ENCODE measurements at regions not wholly inside any gene's neighbourhood (a gene's known extent, or its start where the extent isn't known, plus 50 kb on each side); places are given as distances from the start of the nearest gene placed in this dataset.

DNA sequence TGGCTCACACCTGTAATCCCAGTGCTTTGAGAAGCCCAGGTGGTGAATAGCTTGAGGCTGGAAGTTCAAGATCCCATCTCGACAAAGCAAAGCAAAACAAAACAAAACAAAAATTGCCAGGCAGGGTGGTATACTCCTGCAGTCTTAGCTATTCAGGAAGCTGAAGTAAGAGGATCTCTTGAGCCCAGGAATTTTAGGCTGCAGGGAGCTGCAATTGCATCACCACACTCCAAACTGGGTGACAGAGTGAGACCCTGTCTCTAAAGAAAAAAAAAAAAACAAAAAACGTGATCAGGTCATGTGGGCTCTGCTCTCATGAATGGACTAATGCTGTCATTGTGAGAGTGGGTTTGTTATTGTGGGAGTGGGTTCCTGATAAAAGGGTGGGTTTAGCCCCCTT, 409.1 kb downstream of the NPIPA7 start:
- 37 to 46% methylated on average over 2 of the region's 2 CpGs for WGBS, 2 donors
- no peak for DNase-seq (ENCODE audit: low spot score in 2 of 2)
- H3K4me3 ChIP-seq (ENCODE audit: low read depth, poor library complexity, severe bottlenecking), result no peak overlapping the region
- intact Hi-C loops (cut with DNase I; ENCODE audit: low total_unique reads), result no loop called here
- TF ChIP-seq, protein P1, sequence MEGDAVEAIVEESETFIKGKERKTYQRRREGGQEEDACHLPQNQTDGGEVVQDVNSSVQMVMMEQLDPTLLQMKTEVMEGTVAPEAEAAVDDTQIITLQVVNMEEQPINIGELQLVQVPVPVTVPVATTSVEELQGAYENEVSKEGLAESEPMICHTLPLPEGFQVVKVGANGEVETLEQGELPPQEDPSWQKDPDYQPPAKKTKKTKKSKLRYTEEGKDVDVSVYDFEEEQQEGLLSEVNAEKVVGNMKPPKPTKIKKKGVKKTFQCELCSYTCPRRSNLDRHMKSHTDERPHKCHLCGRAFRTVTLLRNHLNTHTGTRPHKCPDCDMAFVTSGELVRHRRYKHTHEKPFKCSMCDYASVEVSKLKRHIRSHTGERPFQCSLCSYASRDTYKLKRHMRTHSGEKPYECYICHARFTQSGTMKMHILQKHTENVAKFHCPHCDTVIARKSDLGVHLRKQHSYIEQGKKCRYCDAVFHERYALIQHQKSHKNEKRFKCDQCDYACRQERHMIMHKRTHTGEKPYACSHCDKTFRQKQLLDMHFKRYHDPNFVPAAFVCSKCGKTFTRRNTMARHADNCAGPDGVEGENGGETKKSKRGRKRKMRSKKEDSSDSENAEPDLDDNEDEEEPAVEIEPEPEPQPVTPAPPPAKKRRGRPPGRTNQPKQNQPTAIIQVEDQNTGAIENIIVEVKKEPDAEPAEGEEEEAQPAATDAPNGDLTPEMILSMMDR (IDR thresholded peaks at IDR 0.05), result no peak
- no peak for TF ChIP-seq POLR2A (IDR thresholded peaks at IDR 0.05)

DNA sequence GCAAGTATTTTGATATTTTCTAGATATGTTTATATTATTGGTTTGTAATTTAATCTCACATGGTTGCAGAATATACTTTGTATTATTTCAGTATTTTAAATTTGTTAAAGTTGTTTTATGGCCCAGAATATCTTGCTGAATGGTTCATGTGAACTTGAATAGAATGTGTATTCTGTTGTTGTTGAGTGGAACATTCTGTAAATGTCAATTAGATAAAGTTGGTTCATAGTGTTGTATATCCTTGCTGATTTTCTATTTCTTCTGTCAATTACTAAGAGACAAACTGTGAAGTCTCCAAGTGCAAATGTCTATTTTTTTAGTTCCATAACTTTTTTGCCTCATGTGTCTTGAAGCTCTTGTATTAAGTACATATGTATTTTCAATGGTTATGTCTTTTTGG, 411.7 kb downstream of the NPIPA7 start:
- intact Hi-C loops (cut with DNase I; ENCODE audit: low total_unique reads), result no loop called here
- TF ChIP-seq, protein P1 (IDR thresholded peaks at IDR 0.05), result no peak
- TF ChIP-seq POLR2A (IDR thresholded peaks at IDR 0.05), result no peak
- DNase-seq (ENCODE audit: low spot score in 2 of 2), result no peak
- no peak overlapping the region for H3K4me3 ChIP-seq (ENCODE audit: low read depth, poor library complexity, severe bottlenecking)

GRCh38 chr16:16791051-16791450, 412.1 kb downstream of the NPIPA7 start:
- WGBS, 2 donors, result 74 to 89% methylated on average over 1 of the region's 1 CpG
- H3K4me3 ChIP-seq (ENCODE audit: low read depth, poor library complexity, severe bottlenecking), result no peak overlapping the region
- DNase-seq (ENCODE audit: low spot score in 2 of 2), result no peak
- intact Hi-C loops (cut with DNase I; ENCODE audit: low total_unique reads), result no loop called here
- TF ChIP-seq, protein P1 (IDR thresholded peaks at IDR 0.05), result no peak
- TF ChIP-seq POLR2A (IDR thresholded peaks at IDR 0.05), result no peak

GRCh38 chr16:16797239-16797638, 418.3 kb downstream of the NPIPA7 start:
- TF ChIP-seq POLR2A (IDR thresholded peaks at IDR 0.05), result no peak
- TF ChIP-seq, protein P1 (IDR thresholded peaks at IDR 0.05), result no peak
- WGBS, 2 donors, result 55 to 66% methylated on average over 2 of the region's 2 CpGs
- no peak overlapping the region for H3K4me3 ChIP-seq (ENCODE audit: low read depth, poor library complexity, severe bottlenecking)
- intact Hi-C loops (cut with DNase I; ENCODE audit: low total_unique reads), result no loop called here
- no peak for DNase-seq (ENCODE audit: low spot score in 2 of 2)

- no peak for DNase-seq (ENCODE audit: low spot score in 2 of 2)
These were observed 419.6 kb downstream of the NPIPA7 start for GRCh38 chr16:16798504-16798903.

DNA sequence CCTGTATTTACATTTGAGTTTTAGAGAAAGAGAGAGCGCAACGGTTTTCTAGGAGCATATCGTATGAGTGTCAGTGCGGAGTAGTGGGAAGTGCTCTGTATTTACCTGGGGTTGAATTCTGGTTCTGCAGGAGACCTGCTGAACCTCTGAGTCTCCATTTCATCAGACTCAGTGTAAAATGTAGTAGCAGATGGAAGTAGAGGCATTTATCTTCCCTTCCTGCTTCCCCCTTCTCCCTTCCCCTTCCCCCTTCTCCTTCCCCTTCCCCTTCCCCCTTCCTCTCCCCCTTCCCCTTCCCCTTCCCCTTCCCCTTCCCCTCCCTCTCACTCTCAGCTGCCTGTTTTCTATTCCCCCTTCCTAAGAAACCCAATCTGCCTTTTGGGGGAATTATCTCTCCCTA, 426.9 kb downstream of the NPIPA7 start:
- TF ChIP-seq, protein P1 (IDR thresholded peaks at IDR 0.05), result no peak
- no peak for TF ChIP-seq POLR2A (IDR thresholded peaks at IDR 0.05)
- 83 to 90% methylated on average over 4 of the region's 4 CpGs for WGBS, 2 donors
- DNase-seq (ENCODE audit: low spot score in 2 of 2), result no peak
- intact Hi-C loops (cut with DNase I; ENCODE audit: low total_unique reads), result no loop called here
- H3K4me3 ChIP-seq (ENCODE audit: low read depth, poor library complexity, severe bottlenecking), result no peak overlapping the region

More at GRCh38 chr16:16798504-16798903, 419.6 kb downstream of the NPIPA7 start:
- H3K4me3 ChIP-seq (ENCODE audit: low read depth, poor library complexity, severe bottlenecking), result no peak overlapping the region
- no peak for TF ChIP-seq POLR2A (IDR thresholded peaks at IDR 0.05)
- TF ChIP-seq, protein P1 (IDR thresholded peaks at IDR 0.05), result no peak
- intact Hi-C loops (cut with DNase I; ENCODE audit: low total_unique reads), result no loop called here
